ENCODE measurements at regions not wholly inside any gene's neighbourhood (a gene's known extent, or its start where the extent isn't known, plus 50 kb on each side); places are given as distances from the start of the nearest gene placed in this dataset.

- no peak for TF ChIP-seq CTCF (IDR thresholded peaks at IDR 0.05)
- Histone ChIP-seq H3K4me3 (no peak overlapping the region), H3K27me3 (ENCODE audit: low read depth) (peaks cover 6% of the 10 kb centered on the region), H3K9me3 (no peaks in the 10 kb centered on the region), H3K36me3 (no peaks in the 10 kb centered on the region), H3K4me1 (no peaks in the 10 kb centered on the region), H3K27ac (no peak overlapping the region)
- DNase-seq (no peak), ATAC-seq (no peak)
- intact Hi-C loops (cut with DNase I) = no loop called here
Measured at GRCh38 chr20:57030611-57031600, 235.5 kb downstream of the BMP7 start.

GRCh38 chr20:57031867-57032355, 234.5 kb downstream of the BMP7 start:
- H3K4me3 ChIP-seq = no peak overlapping the region
- ATAC-seq = no peak
- TF ChIP-seq CTCF (IDR thresholded peaks at IDR 0.05) = no peak
- no peaks in the 10 kb centered on the region for H3K4me1 ChIP-seq
- peaks cover 6% of the 10 kb centered on the region for H3K27me3 ChIP-seq (ENCODE audit: low read depth)
- H3K36me3 ChIP-seq = no peaks in the 10 kb centered on the region
- intact Hi-C loops (cut with DNase I) = no loop called here
- DNase-seq = no peak
- no peak overlapping the region for H3K27ac ChIP-seq
- no peaks in the 10 kb centered on the region for H3K9me3 ChIP-seq

- no peak overlapping the region for H3K4me3 ChIP-seq
- intact Hi-C loops (cut with DNase I) = no loop called here
- no peaks in the 10 kb centered on the region for H3K9me3 ChIP-seq
- peaks cover 6% of the 10 kb centered on the region for H3K27me3 ChIP-seq (ENCODE audit: low read depth)
- H3K27ac ChIP-seq = no peak overlapping the region
- no peak for TF ChIP-seq CTCF (IDR thresholded peaks at IDR 0.05)
- ATAC-seq (no peak), DNase-seq (no peak)
- H3K4me1 ChIP-seq = no peaks in the 10 kb centered on the region
- no peaks in the 10 kb centered on the region for H3K36me3 ChIP-seq
Measured at GRCh38 chr20:57032847-57033246, 233.6 kb downstream of the BMP7 start.

- DNase-seq (no peak), ATAC-seq (no peak)
- Histone ChIP-seq H3K4me1 (no peaks in the 10 kb centered on the region), H3K36me3 (no peaks in the 10 kb centered on the region), H3K4me3 (no peak overlapping the region), H3K9me3 (no peaks in the 10 kb centered on the region), H3K27ac (no peak overlapping the region), H3K27me3 (ENCODE audit: low read depth) (peaks cover 12% of the 10 kb centered on the region)
- TF ChIP-seq CTCF (IDR thresholded peaks at IDR 0.05) = no peak
- intact Hi-C loops (cut with DNase I) = no loop called here
Measured at GRCh38 chr20:57034001-57034400, 232.4 kb downstream of the BMP7 start.

GRCh38 chr20:57037689-57038088, 228.8 kb downstream of the BMP7 start:
- Histone ChIP-seq H3K27me3 (ENCODE audit: low read depth) (peaks cover 16% of the 10 kb centered on the region), H3K9me3 (no peaks in the 10 kb centered on the region), H3K4me3 (no peak overlapping the region), H3K36me3 (no peaks in the 10 kb centered on the region), H3K4me1 (no peaks in the 10 kb centered on the region), H3K27ac (no peak overlapping the region)
- DNase-seq (no peak), ATAC-seq (no peak)
- no peak for TF ChIP-seq CTCF (IDR thresholded peaks at IDR 0.05)
- intact Hi-C loops (cut with DNase I) = no loop called here

Data from lower lobe of right lung (tissue), 2 donors.